Esophagus muscularis mucosa (tissue), 3 donors: ENCODE measurements at regions not wholly inside any gene's neighbourhood (a gene's known extent, or its start where the extent isn't known, plus 50 kb on each side); places are given as distances from the start of the nearest gene placed in this dataset.

Source experiments
- CTCF ChIP-seq, 3 experiments: fragments of 200-600 bp in 2 of 3; fragments of 450-650 bp in 1 of 3; sonication (generic) in 2 of 3; IDR thresholded peaks; one replicate each; pipeline ENCODE4 v1.5.1; 2017 to 2019; ENCODE audit warnings: antibody characterized with exemption in 3 of 3, mild to moderate bottlenecking in 2 of 3, moderate library complexity in 1 of 3
- POLR2AphosphoS5 ChIP-seq, 2 donors: sonication (generic); formaldehyde crosslinking; IDR thresholded peaks; one replicate each; pipeline ENCODE4 v1.6.1; 2017; ENCODE audit warnings: antibody characterized with exemption in 2 of 2

- TF ChIP-seq CTCF (IDR thresholded peaks at IDR 0.05) (no peak), POLR2AphosphoS5 (IDR thresholded peaks at IDR 0.05) (no peak)
Observed at GRCh38 chr5:63053019-63053638, 474.5 kb downstream of the LRRC70 start.
